ENCODE measurements at regions not wholly inside any gene's neighbourhood (a gene's known extent, or its start where the extent isn't known, plus 50 kb on each side); places are given as distances from the start of the nearest gene placed in this dataset.

GRCh38 chr5:24272741-24273140, 372.0 kb downstream of the CDH10 start:
- H3K4me1 ChIP-seq, result no peaks in the 10 kb centered on the region
- H3K27ac ChIP-seq, result no peak overlapping the region
- H3K4me3 ChIP-seq, result no peak overlapping the region
- H3K9me3 ChIP-seq, result no peaks in the 10 kb centered on the region
- TF ChIP-seq POLR2A (IDR thresholded peaks at IDR 0.05), result no peak
- TF ChIP-seq EP300 (IDR thresholded peaks at IDR 0.05), result no peak
- TF ChIP-seq CTCF (IDR thresholded peaks at IDR 0.05), result no peak
- no peak for TF ChIP-seq POLR2AphosphoS5 (IDR thresholded peaks at IDR 0.05)
- H3K27me3 ChIP-seq, result no peaks in the 10 kb centered on the region
- 93 to 94% methylated on average over 2 to 6 of the region's 7 CpGs for WGBS, 2 donors (ENCODE audit: low coverage in 1 of 2)
- ATAC-seq, result no peak
- no peaks in the 10 kb centered on the region for H3K36me3 ChIP-seq

GRCh38 chr5:24280215-24280614, 364.6 kb downstream of the CDH10 start:
- H3K27ac ChIP-seq, result no peak overlapping the region
- TF ChIP-seq POLR2AphosphoS5 (IDR thresholded peaks at IDR 0.05) (no peak), CTCF (IDR thresholded peaks at IDR 0.05) (no peak), EP300 (IDR thresholded peaks at IDR 0.05) (no peak), POLR2A (IDR thresholded peaks at IDR 0.05) (no peak)
- WGBS, 2 donors (ENCODE audit: low coverage in 1 of 2), result 61 to 75% methylated on average over 3 to 4 of the region's 5 CpGs
- no peak for ATAC-seq
- H3K4me3 ChIP-seq, result no peak overlapping the region
- H3K36me3 ChIP-seq, result no peaks in the 10 kb centered on the region
- no peaks in the 10 kb centered on the region for H3K9me3 ChIP-seq
- no peaks in the 10 kb centered on the region for H3K4me1 ChIP-seq
- no peaks in the 10 kb centered on the region for H3K27me3 ChIP-seq

- H3K27me3 ChIP-seq, result no peaks in the 10 kb centered on the region
- no peaks in the 10 kb centered on the region for H3K4me1 ChIP-seq
- no peaks in the 10 kb centered on the region for H3K9me3 ChIP-seq
- H3K27ac ChIP-seq, result no peak overlapping the region
- WGBS, 2 donors (ENCODE audit: low coverage in 1 of 2), result 10 to 28% methylated on average over 1 of the region's 1 CpG
- no peak for ATAC-seq
- H3K36me3 ChIP-seq, result no peaks in the 10 kb centered on the region
- TF ChIP-seq EP300 (IDR thresholded peaks at IDR 0.05) (no peak), CTCF (IDR thresholded peaks at IDR 0.05) (no peak), POLR2A (IDR thresholded peaks at IDR 0.05) (no peak), POLR2AphosphoS5 (IDR thresholded peaks at IDR 0.05) (no peak)
- H3K4me3 ChIP-seq, result no peak overlapping the region
Observed at GRCh38 chr5:24281818-24282217, 363.0 kb downstream of the CDH10 start.

GRCh38 chr5:24289582-24290335, 355.0 kb downstream of the CDH10 start:
- no peaks in the 10 kb centered on the region for H3K9me3 ChIP-seq
- TF ChIP-seq POLR2A (IDR thresholded peaks at IDR 0.05) (no peak), POLR2AphosphoS5 (IDR thresholded peaks at IDR 0.05) (no peak), EP300 (IDR thresholded peaks at IDR 0.05) (no peak), CTCF (IDR thresholded peaks at IDR 0.05) (no peak)
- no peaks in the 10 kb centered on the region for H3K36me3 ChIP-seq
- H3K27ac ChIP-seq, result no peak overlapping the region
- WGBS, 2 donors (ENCODE audit: low coverage in 1 of 2), result 62 to 68% methylated on average over 2 of the region's 2 CpGs
- H3K27me3 ChIP-seq, result no peaks in the 10 kb centered on the region
- H3K4me3 ChIP-seq, result no peak overlapping the region
- ATAC-seq, result no peak
- no peaks in the 10 kb centered on the region for H3K4me1 ChIP-seq

- no peak for ATAC-seq
- 70% methylated on average over 1 of the region's 1 CpG; no CpG with 5 or more reads in 1 of the 2 donors for WGBS, 2 donors (ENCODE audit: low coverage in 1 of 2)
Observed at GRCh38 chr5:24290536-24290935, 354.2 kb downstream of the CDH10 start.

More at GRCh38 chr5:24290536-24290935, 354.2 kb downstream of the CDH10 start:
- Histone ChIP-seq H3K9me3 (no peaks in the 10 kb centered on the region), H3K36me3 (no peaks in the 10 kb centered on the region), H3K27ac (no peak overlapping the region), H3K27me3 (no peaks in the 10 kb centered on the region), H3K4me1 (no peaks in the 10 kb centered on the region), H3K4me3 (no peak overlapping the region)
- TF ChIP-seq POLR2A (IDR thresholded peaks at IDR 0.05) (no peak), CTCF (IDR thresholded peaks at IDR 0.05) (no peak), POLR2AphosphoS5 (IDR thresholded peaks at IDR 0.05) (no peak), EP300 (IDR thresholded peaks at IDR 0.05) (no peak)

Measured in gastroesophageal sphincter (tissue), 4 donors.